ENCODE measurements at regions not wholly inside any gene's neighbourhood (a gene's known extent, or its start where the extent isn't known, plus 50 kb on each side); places are given as distances from the start of the nearest gene placed in this dataset.

- TF ChIP-seq SMC3 (conservative IDR thresholded peaks at IDR 0.05; ENCODE audit: poor library complexity) (no peak), EP300 (conservative IDR thresholded peaks at IDR 0.05; ENCODE audit: poor library complexity, severe bottlenecking) (no peak), EZH2 (IDR thresholded peaks at IDR 0.05; ENCODE audit: borderline replicate concordance, insufficient read depth, low read length, poor library complexity, severe bottlenecking) (no peak), POLR2AphosphoS5 (IDR thresholded peaks at IDR 0.05) (no peak), REST (IDR thresholded peaks at IDR 0.05; ENCODE audit: borderline replicate concordance) (no peak), TAF1 (IDR thresholded peaks at IDR 0.05; ENCODE audit: low read depth) (no peak)
- TF ChIP-seq, protein P1, sequence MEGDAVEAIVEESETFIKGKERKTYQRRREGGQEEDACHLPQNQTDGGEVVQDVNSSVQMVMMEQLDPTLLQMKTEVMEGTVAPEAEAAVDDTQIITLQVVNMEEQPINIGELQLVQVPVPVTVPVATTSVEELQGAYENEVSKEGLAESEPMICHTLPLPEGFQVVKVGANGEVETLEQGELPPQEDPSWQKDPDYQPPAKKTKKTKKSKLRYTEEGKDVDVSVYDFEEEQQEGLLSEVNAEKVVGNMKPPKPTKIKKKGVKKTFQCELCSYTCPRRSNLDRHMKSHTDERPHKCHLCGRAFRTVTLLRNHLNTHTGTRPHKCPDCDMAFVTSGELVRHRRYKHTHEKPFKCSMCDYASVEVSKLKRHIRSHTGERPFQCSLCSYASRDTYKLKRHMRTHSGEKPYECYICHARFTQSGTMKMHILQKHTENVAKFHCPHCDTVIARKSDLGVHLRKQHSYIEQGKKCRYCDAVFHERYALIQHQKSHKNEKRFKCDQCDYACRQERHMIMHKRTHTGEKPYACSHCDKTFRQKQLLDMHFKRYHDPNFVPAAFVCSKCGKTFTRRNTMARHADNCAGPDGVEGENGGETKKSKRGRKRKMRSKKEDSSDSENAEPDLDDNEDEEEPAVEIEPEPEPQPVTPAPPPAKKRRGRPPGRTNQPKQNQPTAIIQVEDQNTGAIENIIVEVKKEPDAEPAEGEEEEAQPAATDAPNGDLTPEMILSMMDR (IDR thresholded peaks at IDR 0.05; ENCODE audit: poor library complexity, severe bottlenecking) = no peak
These were observed 666.5 kb downstream of the SLC16A7 start for GRCh38 chr12:60262378-60262777.

Measured in neural cell (in vitro differentiated cells).